Mesendoderm (in vitro differentiated cells): ENCODE measurements at regions not wholly inside any gene's neighbourhood (a gene's known extent, or its start where the extent isn't known, plus 50 kb on each side); places are given as distances from the start of the nearest gene placed in this dataset.
"Not testable (repeated sequence)": the region's sequence is repeated elsewhere in the genome, so short reads cannot be mapped to it uniquely, and the experiment has no call there.

Experiments used
- DNase-seq: peaks from one replicate; pipeline ENCODE4 v3.0.0; 2013
- H2AK5ac ChIP-seq: 2 replicates; pipeline ENCODE4 v1.6.1; 2013; ENCODE audit warnings: low read length, inconsistent platforms
- H2BK120ac ChIP-seq: 2 replicates; pipeline ENCODE4 v1.6.1; 2013; ENCODE audit warnings: low read depth, mild to moderate bottlenecking, low read length, moderate library complexity, mixed read lengths
- H2BK15ac ChIP-seq: replicated peaks from 2 replicates; pipeline ENCODE4 v1.6.1; 2013; ENCODE audit warnings: low read depth, mild to moderate bottlenecking, moderate library complexity
- H2BK5ac ChIP-seq: 2 replicates; pipeline ENCODE4 v1.6.1; 2013; ENCODE audit warnings: low read length, inconsistent platforms
- H3K18ac ChIP-seq: 2 replicates; pipeline ENCODE4 v1.6.1; 2013; ENCODE audit warnings: mild to moderate bottlenecking, low read length, mixed read lengths
- H3K23ac ChIP-seq: one replicate; pipeline ENCODE4 v1.6.1; 2013; ENCODE audit warnings: low read length
- H3K27ac ChIP-seq: 2 replicates; pipeline ENCODE4 v1.5.1; 2013; ENCODE audit warnings: low read depth, mild to moderate bottlenecking, inconsistent platforms, low read length, moderate library complexity
- H3K27me3 ChIP-seq: 2 replicates; pipeline ENCODE4 v1.6.1; 2013; ENCODE audit warnings: low read length, control low read depth, mild to moderate bottlenecking, inconsistent platforms; ENCODE audit not compliant: insufficient read depth, poor library complexity
- H3K36me3 ChIP-seq: 2 replicates; pipeline ENCODE4 v1.6.1; 2013; ENCODE audit warnings: low read length, inconsistent platforms; ENCODE audit not compliant: control insufficient read depth, insufficient read depth
- H3K4ac ChIP-seq: one replicate; pipeline ENCODE4 v1.6.1; 2013; ENCODE audit warnings: low read depth, mild to moderate bottlenecking, low read length, moderate library complexity
- H3K4me1 ChIP-seq: 2 replicates; pipeline ENCODE4 v1.6.1; 2013; ENCODE audit warnings: low read depth, low read length, inconsistent platforms; ENCODE audit not compliant: control insufficient read depth
- H3K4me2 ChIP-seq: 2 replicates; pipeline ENCODE4 v1.6.1; 2013; ENCODE audit warnings: low read length
- H3K4me3 ChIP-seq: 2 replicates; pipeline ENCODE4 v1.5.1; 2013; ENCODE audit warnings: mild to moderate bottlenecking, low read length
- H3K56ac ChIP-seq: one replicate; pipeline ENCODE4 v1.6.1; 2013; ENCODE audit warnings: low read length
- H3K79me1 ChIP-seq: 2 replicates; pipeline ENCODE4 v1.6.1; 2013; ENCODE audit warnings: low read length, inconsistent platforms
- H3K79me2 ChIP-seq: 2 replicates; pipeline ENCODE4 v1.6.1; 2013; ENCODE audit warnings: mild to moderate bottlenecking, low read length; ENCODE audit not compliant: control insufficient read depth, insufficient read depth
- H3K9ac ChIP-seq: 2 replicates; pipeline ENCODE4 v1.6.1; 2013; ENCODE audit warnings: low read length, inconsistent platforms
- H4K5ac ChIP-seq: one replicate; pipeline ENCODE4 v1.6.1; 2013; ENCODE audit warnings: low read length
- H4K8ac ChIP-seq: one replicate; pipeline ENCODE4 v1.6.1; 2013; ENCODE audit warnings: low read depth, mild to moderate bottlenecking, control low read depth, low read length, moderate library complexity
- WGBS: extraction: QIAGEN DNeasy Blood & Tissue Kit; methylation state at CpG from one replicate; pipeline ENCODE4 v1.1.7; 2013; ENCODE audit warnings: low lambda C conversion rate, missing lambda C conversion rate; ENCODE audit not compliant: insufficient coverage; ENCODE audit errors: extremely low coverage; 5-methylcytosine and 5-hydroxymethylcytosine counted together

GRCh38 chr11:38937709-38938108, 2339.7 kb upstream of the RAG2 start:
- H3K18ac ChIP-seq = no peak overlapping the region
- no peaks in the 10 kb centered on the region for H3K36me3 ChIP-seq
- no peaks in the 10 kb centered on the region for H3K79me2 ChIP-seq
- no CpG with 5 or more reads among the region's 2 CpGs for WGBS
- no peak overlapping the region for H4K5ac ChIP-seq
- no peak overlapping the region for H2BK15ac ChIP-seq
- H2BK120ac ChIP-seq = no peak overlapping the region
- no peak overlapping the region for H3K56ac ChIP-seq
- no peak overlapping the region for H3K27ac ChIP-seq
- no peak overlapping the region for H3K4me2 ChIP-seq
- H3K23ac ChIP-seq = no peak overlapping the region
- no peaks in the 10 kb centered on the region for H3K79me1 ChIP-seq
- no peak overlapping the region for H3K4me3 ChIP-seq
- no peak overlapping the region for H3K9ac ChIP-seq
- H3K27me3 ChIP-seq = no peaks in the 10 kb centered on the region
- H4K8ac ChIP-seq = no peak overlapping the region
- H2BK5ac ChIP-seq = no peak overlapping the region
- no peak for DNase-seq
- H3K4ac ChIP-seq = no peak overlapping the region
- H2AK5ac ChIP-seq = no peak overlapping the region
- H3K4me1 ChIP-seq = no peaks in the 10 kb centered on the region

- Histone ChIP-seq H3K27ac (no peak overlapping the region), H3K56ac (no peak overlapping the region), H3K4me2 (no peak overlapping the region), H2BK15ac (no peak overlapping the region), H3K18ac (no peak overlapping the region), H2BK5ac (no peak overlapping the region), H3K27me3 (no peaks in the 10 kb centered on the region), H3K36me3 (no peaks in the 10 kb centered on the region), H3K79me1 (no peaks in the 10 kb centered on the region), H4K8ac (no peak overlapping the region), H4K5ac (no peak overlapping the region), H2BK120ac (no peak overlapping the region), H3K23ac (no peak overlapping the region), H3K4ac (no peak overlapping the region), H3K4me3 (no peak overlapping the region), H3K4me1 (no peaks in the 10 kb centered on the region), H3K9ac (no peak overlapping the region), H3K79me2 (no peaks in the 10 kb centered on the region), H2AK5ac (no peak overlapping the region)
- DNase-seq = no peak
Observed at GRCh38 chr11:38935941-38936340, 2337.9 kb upstream of the RAG2 start.

- Histone ChIP-seq H3K4me2 (no peak overlapping the region), H2BK15ac (no peak overlapping the region), H2AK5ac (no peak overlapping the region), H4K5ac (no peak overlapping the region), H2BK5ac (no peak overlapping the region), H3K18ac (no peak overlapping the region), H3K36me3 (no peaks in the 10 kb centered on the region), H3K27ac (no peak overlapping the region), H3K23ac (no peak overlapping the region), H4K8ac (no peak overlapping the region), H3K4me1 (no peaks in the 10 kb centered on the region), H3K9ac (no peak overlapping the region), H3K4ac (no peak overlapping the region), H3K4me3 (no peak overlapping the region), H3K56ac (no peak overlapping the region), H3K79me2 (no peaks in the 10 kb centered on the region), H3K79me1 (no peaks in the 10 kb centered on the region), H3K27me3 (no peaks in the 10 kb centered on the region), H2BK120ac (no peak overlapping the region)
- no CpG with 5 or more reads among the region's 2 CpGs for WGBS
- no peak for DNase-seq
Observed at GRCh38 chr11:38927993-38928392, 2330.0 kb upstream of the RAG2 start.

- no peak overlapping the region for H4K8ac ChIP-seq
- H3K18ac ChIP-seq = no peak overlapping the region
- no peak overlapping the region for H2AK5ac ChIP-seq
- no peak overlapping the region for H3K23ac ChIP-seq
- no peak overlapping the region for H3K9ac ChIP-seq
- H3K27ac ChIP-seq = no peak overlapping the region
- H3K36me3 ChIP-seq = no peaks in the 10 kb centered on the region
- 100% methylated on average over 1 of the region's 1 CpG for WGBS
- no peak overlapping the region for H3K4me2 ChIP-seq
- H2BK120ac ChIP-seq = no peak overlapping the region
- no peaks in the 10 kb centered on the region for H3K79me1 ChIP-seq
- H3K79me2 ChIP-seq = no peaks in the 10 kb centered on the region
- H3K4me1 ChIP-seq = no peaks in the 10 kb centered on the region
- no peak for DNase-seq
- H3K27me3 ChIP-seq = no peaks in the 10 kb centered on the region
- H4K5ac ChIP-seq = no peak overlapping the region
- no peak overlapping the region for H2BK5ac ChIP-seq
- H3K4me3 ChIP-seq = no peak overlapping the region
- no peak overlapping the region for H3K4ac ChIP-seq
- H2BK15ac ChIP-seq = no peak overlapping the region
- H3K56ac ChIP-seq = no peak overlapping the region
Observed at GRCh38 chr11:38924644-38925043, 2326.6 kb upstream of the RAG2 start.

GRCh38 chr11:38900211-38900610, 2302.2 kb upstream of the RAG2 start:
- Histone ChIP-seq H4K5ac (no peak overlapping the region), H3K9ac (no peak overlapping the region)
- no CpG with 5 or more reads among the region's 6 CpGs for WGBS

GRCh38 chr11:38894201-38894600, 2296.2 kb upstream of the RAG2 start:
- not testable (repeated sequence) for H3K4ac ChIP-seq, H4K5ac ChIP-seq, H3K79me2 ChIP-seq, H3K18ac ChIP-seq, H3K36me3 ChIP-seq, H3K4me1 ChIP-seq, H2AK5ac ChIP-seq, H3K56ac ChIP-seq, H3K4me3 ChIP-seq, H3K27ac ChIP-seq, H3K79me1 ChIP-seq, H3K27me3 ChIP-seq, H4K8ac ChIP-seq, H2BK15ac ChIP-seq, H3K9ac ChIP-seq, H3K4me2 ChIP-seq, DNase-seq, H3K23ac ChIP-seq, H2BK5ac ChIP-seq, H2BK120ac ChIP-seq
- WGBS = no CpG with 5 or more reads among the region's 6 CpGs

More at GRCh38 chr11:38900211-38900610, 2302.2 kb upstream of the RAG2 start:
- Histone ChIP-seq H3K18ac (no peak overlapping the region), H2AK5ac (no peak overlapping the region), H3K56ac (no peak overlapping the region), H4K8ac (no peak overlapping the region), H2BK15ac (no peak overlapping the region), H3K4me3 (no peak overlapping the region), H3K79me2 (no peaks in the 10 kb centered on the region), H3K4ac (no peak overlapping the region), H2BK5ac (no peak overlapping the region), H3K23ac (no peak overlapping the region), H3K27ac (no peak overlapping the region), H3K4me1 (no peaks in the 10 kb centered on the region), H3K27me3 (no peaks in the 10 kb centered on the region), H3K4me2 (no peak overlapping the region), H3K79me1 (no peaks in the 10 kb centered on the region), H3K36me3 (no peaks in the 10 kb centered on the region), H2BK120ac (no peak overlapping the region)
- no peak for DNase-seq
